Suprapubic skin (tissue), 3 donors: ENCODE measurements at regions not wholly inside any gene's neighbourhood (a gene's known extent, or its start where the extent isn't known, plus 50 kb on each side); places are given as distances from the start of the nearest gene placed in this dataset.

Experiments
- CTCF ChIP-seq, 2 donors: fragments of 200-600 bp in 1 of 2; fragments of 450-650 bp in 1 of 2; sonication (generic) in 1 of 2; IDR thresholded peaks; one replicate each; pipeline ENCODE4 v1.5.1; 2016 to 2019; ENCODE audit warnings: antibody characterized with exemption in 2 of 2, mild to moderate bottlenecking in 1 of 2, moderate library complexity in 1 of 2
- POLR2A ChIP-seq, 2 donors: fragments of 450-650 bp; IDR thresholded peaks; one replicate each; pipeline ENCODE4 v1.6.1; 2017; ENCODE audit warnings: antibody characterized with exemption in 2 of 2, mild to moderate bottlenecking in 2 of 2, moderate library complexity in 2 of 2

- TF ChIP-seq CTCF (IDR thresholded peaks at IDR 0.05) (no peak), POLR2A (IDR thresholded peaks at IDR 0.05) (no peak)
These were observed 111.0 kb upstream of the LMO3 start for GRCh38 chr12:16716928-16717327.
